HG02852 (cell line): ENCODE measurements at regions not wholly inside any gene's neighbourhood (a gene's known extent, or its start where the extent isn't known, plus 50 kb on each side); places are given as distances from the start of the nearest gene placed in this dataset.

ENCODE experiments used
- ATAC-seq: cut with Tn5 transposase; IDR thresholded peaks from one replicate; pipeline ENCODE4 v1.9.1; 2021; ENCODE audit warnings: mild to moderate bottlenecking, moderate library complexity; ENCODE audit not compliant: unreplicated experiment

DNA sequence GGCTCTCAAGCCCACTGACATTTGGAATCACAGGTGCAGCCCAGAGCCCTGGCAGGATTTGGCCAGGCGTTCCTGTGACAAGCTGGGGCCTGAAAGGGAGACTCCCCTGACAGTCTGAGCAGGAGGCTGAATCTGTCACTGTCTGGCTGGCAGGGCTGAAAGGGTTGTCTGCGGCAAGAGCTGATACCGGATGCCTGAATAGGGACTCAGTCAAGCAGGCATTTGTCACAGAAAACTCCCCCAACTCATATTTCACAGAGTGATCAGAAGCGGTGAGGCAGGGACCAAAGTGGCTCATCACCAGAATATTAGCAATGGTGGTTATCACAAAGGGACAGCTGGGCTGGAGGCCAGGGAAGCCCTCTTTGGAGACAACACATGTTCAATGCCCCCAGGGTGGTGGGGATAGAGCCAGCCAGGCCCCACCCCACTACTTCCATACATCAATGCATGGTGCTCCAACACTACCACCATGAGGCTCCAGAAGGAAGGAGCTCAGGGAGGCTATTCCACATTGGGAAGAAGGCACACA, 295.5 kb downstream of the DTWD2 start:
- ATAC-seq, result no peak

DNA sequence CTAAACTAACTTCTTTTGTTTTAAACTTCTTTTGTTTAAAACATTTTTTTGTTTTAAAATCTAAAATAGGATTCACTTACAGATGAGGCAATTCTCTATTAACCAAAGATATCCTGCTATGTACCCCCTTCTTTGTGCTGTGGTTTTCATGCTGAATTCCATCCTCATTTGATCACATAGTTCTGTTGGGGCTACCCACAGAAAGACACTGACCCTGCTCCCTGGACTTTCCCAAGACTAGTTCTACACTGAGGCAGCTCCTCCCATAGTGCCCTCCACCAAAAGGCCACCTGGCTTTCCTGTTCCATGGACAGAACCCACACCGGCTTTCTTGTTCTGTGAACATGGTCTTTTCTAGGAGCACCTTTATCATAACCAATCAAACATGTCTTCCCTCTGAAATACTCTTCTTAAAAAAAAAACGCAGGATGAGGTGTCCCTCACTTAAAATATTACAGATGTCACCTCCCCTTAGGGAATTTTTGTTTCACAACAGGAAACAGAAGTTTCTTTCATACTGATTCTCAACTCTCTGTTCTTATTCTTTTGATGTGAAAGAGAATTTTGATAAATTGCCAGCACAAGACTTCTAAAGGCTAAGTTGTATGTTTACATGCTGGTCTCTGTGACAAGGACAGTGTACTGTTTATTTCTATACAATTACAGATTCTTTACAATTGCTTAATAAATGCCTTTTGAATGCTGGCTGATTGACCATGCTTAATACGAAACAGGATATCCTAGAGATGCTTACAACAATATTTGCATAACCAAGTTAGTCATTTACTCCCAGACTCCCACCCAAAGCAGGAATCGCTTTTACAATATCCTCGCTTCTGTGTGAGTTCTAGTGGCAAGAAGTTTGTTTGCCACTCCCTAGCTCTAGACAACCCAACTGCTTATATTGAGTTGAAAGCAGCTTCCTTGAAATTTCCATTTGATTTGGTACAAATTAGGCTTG, 300.4 kb downstream of the DTWD2 start:
- ATAC-seq, result peak; percentile 50

DNA sequence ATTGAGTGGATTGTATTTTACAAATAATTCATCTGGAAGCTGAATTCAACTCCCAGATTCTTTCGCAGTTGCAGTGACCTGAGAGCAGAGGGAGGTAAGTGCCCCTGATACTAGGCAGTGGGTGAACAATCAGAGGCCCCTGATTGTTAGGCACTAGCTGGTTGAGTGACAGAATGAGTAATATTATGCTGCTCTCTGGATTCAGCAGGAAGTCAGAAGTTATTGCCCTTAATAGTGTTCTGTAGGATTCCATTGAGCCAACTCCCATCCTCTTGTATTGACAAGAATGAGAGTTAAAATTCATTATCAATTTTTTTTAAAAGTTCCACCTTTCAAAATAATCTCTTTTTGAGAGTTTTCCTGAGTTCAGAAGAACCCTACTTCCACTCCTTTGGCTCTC, 301.2 kb downstream of the DTWD2 start:
- ATAC-seq, result no peak

DNA sequence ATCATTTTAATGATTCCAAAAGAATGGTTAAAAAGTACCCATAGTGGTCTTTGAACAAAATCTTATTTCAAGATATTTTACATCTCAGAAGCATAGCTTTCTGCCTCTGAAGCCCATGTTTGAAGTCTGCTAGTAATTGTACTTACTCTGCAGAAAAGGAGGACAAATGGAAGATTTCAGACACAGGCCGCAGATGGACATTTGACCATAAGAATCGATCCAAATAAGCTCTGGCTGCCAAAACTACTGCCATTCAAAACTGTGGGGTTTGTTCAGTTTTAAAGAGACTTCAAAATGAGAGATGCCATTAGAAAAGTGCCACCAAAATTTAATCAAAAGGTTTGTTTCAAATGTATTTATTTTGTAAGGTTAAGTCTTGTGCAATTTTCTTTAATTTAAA, 306.7 kb downstream of the DTWD2 start:
- no peak for ATAC-seq

DNA sequence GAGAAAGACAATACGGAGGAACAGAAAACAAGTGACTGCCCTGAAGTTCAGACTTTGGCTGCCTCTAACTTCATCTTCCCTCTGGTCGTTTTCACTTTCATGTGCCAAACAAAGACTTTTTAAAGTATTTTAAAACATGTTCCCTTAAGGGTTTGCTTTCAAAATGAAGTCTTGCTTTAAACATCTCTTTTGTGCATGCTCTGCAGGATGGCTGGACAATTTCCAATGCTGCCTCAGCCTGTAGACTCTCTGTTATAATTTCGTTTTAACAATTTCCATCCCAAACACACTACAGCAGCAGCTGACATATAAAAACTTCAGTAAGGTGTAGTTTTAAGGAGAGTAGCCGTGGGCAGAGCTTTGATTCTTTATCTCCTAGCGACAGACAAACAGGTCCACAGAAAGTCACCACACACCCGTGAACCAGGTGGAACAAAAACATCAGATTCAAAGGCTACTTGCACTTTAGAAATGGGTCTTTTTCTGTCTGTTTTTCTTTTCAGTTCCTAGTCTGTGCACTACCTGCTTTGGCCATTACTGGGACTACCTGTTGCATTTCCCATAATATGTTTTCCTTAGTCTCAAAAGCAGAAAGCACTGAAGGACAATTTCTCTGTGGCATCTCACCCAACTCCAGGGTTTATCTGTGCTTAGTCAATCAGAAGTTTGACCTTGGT, 308.9 kb downstream of the DTWD2 start:
- ATAC-seq, result no peak

DNA sequence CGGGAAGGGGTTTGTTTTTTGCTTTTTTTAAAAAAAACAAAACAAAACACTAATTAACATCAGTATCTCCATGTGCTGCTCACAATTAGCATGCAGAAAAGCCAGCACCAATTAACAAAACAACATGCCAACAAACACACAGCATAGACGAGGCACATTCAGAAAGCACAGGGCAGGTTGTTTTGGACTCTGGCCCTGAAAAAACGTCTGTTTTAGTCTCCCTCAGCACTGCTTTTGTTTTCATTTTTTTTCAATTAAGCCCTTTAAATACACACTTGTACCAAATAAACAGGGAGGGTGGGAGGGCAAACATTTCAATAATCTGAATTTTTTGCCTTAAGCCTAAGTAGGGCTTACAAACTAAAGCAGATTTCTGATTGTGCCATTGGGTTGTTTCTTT, 309.6 kb downstream of the DTWD2 start:
- no peak for ATAC-seq

DNA sequence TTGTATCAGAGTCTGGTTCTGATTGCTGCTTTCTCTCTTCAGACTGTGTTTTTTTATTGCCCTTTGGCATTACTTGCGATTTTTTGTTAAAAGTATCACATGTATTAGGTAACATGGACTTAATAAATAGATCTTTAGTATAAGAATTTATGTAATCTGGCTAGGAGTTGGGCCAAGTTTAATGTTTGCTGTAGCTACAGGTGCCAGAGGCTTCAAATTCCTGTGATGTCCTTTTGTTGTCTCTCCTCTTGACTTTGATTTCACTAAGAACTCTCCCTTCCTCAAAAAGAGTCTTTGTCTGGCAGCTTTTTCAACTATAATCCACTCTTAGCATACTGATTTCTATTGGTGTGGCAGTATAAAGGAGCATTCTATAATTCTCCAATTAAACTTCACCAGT, 313.1 kb downstream of the DTWD2 start:
- no peak for ATAC-seq

DNA sequence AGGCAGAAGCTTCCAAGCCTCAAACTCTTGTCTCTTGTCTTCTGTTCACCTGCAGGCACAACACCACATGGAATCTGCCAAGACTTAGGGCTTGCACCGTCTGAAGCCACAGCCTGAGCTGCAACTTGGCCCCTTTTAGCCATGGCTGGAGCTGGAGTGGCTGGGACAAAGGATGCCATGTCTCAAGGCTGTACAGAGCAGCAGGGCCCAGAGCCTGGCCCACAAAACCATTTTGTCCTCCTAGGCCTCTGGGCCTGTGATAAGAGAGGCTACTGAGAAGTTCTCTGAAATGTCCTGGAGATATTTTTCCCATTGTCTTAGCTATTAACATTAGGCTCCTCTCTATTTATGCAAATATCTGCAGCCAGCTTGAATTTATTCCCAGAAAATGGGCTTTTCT, 330.8 kb downstream of the DTWD2 start:
- ATAC-seq, result no peak

DNA sequence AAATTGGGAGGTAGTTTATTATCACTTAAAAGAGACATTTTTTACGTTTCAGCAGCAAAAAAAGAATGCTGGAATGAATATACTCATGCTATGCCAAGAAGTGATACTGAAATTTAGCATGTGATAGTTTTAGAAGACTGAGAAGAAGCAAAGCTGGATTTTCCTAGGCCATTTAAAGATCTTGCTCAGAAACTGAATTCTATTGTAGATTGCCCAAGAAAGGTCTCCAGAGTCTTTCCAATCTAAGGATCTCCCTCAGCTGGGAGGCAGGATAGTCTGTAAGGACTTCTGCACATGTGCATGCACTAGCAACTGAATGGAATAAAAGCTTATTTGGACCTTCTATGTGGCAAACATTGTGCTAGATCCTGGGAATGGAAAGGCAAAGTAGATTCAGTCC, 334.5 kb downstream of the DTWD2 start:
- ATAC-seq, result no peak

DNA sequence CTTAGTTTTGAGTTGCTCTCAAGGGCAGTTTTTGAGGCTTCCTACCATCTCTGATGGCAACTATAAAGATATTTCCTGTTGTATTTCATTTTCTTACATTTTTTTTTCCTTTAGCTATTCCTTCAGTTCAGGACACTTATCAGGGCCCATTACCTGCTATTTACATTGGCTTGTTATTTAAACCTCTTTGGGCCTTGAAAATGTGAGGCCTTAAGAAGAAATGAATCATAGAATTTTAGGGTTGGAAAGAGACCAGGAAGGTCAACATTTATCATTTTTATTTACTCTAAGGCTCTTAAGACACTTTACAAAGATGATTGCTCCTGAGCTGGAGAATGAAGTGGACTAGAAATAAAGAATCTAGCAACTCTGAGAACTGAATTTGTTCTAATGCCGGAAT, 335.2 kb downstream of the DTWD2 start:
- no peak for ATAC-seq

DNA sequence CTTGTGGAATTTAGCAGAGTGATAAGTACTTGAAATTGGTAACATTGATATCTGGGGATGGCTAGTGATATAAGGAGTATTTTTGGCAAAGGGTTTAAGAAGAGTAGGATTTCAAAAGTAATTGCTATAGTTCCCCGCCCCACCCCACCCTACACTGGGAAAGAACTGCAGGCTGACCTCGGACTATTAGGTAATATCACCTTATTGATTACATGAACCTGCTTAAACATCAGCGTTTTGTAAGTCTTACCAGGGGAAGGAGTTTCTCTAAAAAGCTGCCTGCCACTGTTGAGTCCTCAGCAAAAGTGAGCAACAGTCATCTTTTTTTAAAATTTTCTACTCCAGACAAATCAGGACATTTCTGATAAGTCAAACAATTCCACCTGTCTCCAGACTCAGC, 337.3 kb downstream of the DTWD2 start:
- no peak for ATAC-seq

DNA sequence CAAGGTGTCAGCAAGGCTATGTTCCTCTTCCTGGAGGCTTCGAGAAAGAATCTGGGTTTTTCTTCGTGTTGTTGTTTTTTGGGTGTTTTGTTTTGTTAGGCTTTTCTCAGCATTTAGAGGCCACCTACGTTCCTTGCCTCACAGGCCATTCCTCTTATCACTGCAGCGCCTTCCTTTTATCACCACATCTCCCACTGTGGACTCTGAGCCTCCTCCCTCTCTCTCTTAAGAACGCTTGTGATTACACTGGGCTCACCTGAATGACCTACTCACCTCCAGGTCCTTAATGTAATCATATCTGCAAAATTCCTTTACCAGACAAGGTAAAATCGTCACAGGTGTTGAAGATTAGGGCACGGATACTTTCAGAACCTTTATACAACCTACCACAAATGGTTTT, 340.8 kb downstream of the DTWD2 start:
- ATAC-seq, result no peak

DNA sequence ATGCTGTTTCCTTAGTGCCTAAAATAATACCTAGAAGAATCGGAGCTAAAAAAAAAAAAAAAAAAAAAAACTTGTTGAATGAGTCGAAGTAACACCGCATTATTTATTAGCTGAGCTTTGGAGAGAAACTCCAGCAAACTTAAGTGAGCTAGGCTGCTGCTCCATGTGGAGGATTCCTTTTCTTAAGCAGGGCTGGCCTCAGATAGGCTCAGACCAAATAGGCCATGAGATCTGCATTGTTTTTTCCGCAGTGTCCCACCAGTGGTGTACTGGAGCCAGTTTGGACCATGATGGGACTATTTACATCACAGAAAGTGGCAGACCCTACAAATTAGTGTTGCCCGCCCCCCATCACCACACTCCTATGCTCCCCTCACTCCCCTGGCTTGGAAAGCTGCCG, 341.4 kb downstream of the DTWD2 start:
- ATAC-seq, result no peak

DNA sequence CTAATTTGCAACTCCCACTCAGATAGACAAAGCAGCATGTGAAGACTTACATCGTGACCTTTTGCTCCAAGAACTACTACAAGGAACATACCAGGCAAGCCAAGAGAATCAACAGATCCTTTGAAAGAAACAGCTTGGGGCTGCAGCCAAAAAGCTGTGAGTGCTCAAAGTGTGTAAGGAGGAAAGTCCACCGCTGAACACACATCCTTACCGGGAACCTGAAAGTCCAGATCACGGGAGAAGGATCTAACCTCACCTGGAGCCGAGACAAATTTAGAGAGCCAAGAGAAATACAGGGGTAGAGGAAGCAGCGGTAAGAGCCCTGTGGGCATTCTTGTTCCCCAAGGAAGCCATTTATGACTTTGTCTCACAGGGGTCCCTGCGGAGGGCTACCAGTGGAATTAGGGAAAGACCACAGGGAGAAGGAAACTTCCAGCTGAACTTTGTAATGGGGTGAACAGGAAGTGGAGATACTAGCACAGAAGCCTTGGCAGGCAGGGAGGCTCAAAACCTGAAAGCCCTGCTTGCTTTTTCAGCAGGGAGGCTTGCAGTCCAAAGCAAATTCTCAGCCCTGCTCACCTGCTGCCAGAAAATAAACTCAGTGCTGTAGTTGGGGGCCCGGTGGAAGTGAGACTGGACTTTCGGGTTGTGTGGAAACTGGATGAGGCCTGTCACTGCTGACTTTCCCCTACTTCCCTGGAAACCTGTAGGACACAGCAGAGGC, 350.2 kb downstream of the DTWD2 start:
- ATAC-seq, result no peak

DNA sequence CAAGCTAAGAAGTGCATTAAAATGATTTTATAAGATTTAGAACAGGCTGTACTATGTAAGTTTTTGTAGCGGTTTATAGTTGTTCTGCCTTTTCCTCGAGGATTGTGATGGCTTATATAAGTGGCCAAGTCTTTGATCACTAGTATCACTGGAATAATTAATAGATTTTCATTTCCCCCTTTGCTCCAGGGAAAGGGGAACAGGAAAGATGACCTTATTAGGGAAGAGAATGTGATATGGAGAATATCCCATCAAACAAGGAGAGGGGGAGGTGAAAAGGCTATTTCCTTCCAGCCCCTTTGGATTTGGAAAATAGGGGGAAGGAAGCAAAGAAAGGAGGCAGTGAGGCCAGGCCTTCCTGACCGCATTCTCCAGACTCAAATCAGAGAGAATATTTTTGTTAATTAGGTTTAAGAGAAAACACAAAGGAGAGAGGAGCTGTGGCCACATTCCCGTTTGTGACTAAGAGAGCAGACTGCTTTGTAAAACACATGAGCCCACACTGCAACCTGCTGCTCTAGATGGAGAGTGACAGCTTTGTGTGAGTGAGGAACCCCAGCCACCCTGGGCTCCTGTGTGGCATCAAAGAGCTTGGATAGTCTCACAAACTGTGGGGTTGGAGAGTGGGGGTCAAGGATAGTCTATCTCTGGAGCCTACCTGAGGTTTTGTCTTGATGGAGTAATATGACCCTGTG, 359.5 kb downstream of the DTWD2 start:
- no peak for ATAC-seq

DNA sequence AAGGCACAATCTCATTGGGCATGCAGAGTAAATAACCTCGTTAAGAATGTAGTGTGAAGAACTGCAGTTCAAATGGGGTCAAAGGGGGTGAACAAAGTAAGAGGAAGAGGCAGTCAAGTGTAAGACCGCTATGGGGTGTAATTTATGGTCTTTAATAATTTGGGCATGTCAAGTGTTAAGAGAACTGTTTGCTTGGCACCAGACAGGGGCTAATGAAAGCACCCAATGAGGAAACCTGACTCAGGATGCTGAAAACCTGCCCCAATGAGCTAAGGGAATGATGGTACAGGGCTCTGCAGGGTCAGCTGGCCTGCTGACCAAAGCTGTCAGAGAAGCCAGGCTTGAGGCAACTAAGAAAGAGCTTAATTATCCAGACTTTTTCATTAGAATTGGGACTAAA, 368.1 kb downstream of the DTWD2 start:
- ATAC-seq, result no peak

DNA sequence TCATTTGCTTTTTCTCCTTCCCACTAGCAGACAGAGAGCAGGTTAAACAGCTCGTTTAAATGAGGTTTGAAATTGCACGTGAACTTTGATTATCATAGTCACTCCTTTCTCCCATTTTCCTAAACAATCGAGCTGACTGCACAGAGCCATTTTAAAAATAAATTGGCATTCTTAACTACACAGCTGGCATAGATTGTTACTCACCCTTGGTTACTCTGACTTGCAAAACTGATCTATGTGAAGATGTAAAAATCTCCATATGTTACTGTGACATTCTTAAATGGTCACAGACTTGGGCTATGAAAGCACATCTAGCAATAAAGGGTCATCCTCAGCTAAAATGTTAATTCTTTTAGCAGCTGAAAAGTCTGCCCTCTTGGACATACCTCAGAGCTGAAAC, 368.5 kb downstream of the DTWD2 start:
- no peak for ATAC-seq

DNA sequence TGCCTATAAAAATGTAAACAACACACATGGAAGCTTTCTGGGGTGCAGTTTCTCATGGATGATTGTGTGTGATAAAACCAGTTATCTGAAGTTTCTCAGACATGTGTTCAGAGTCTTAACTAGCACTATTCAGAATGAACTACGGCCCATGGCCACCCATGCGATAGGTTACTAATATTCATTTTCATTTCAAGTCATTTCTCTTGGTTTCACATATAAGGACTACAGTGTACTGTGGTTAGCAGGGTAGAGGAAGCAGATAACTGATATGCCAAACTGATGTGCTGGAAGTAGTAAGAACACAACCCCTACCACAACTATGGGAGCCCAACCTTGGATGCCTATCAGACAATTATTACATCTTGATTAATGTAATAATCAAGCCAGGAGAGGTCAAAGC, 372.1 kb downstream of the DTWD2 start:
- ATAC-seq, result peak; percentile 83

DNA sequence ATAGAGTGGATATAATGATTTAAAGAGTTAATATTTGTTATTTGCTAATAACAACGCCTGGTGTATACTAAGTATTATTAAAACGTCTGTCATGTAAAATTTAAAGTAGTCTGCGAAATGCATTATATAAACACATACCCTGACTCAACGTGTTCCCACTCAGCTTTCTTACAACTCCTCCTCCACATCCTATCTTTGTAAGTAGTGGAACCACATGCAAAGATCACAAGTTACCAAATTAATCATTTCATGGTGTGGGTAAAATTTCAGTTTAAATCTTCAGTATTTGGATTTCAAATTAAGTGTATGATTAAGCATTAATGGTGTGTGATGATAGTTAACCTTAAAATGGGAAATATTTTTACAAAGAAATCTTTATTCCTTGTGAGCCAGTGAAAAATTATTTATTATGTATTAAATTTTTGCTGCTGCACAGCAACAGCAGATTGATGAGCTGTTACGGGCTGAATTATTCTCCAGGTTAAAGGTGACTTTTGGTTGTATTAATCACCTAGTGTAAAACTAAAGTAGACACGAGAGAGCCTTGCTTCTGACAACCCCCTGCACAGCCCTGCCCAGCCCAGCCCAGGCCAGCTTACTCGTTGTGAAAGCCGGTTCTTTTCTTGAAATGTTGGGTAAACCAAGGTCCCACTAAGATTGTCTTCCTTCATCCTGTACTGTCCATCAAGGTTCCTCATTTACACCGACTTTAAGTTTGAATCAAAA, 373.5 kb downstream of the DTWD2 start:
- ATAC-seq, result no peak

DNA sequence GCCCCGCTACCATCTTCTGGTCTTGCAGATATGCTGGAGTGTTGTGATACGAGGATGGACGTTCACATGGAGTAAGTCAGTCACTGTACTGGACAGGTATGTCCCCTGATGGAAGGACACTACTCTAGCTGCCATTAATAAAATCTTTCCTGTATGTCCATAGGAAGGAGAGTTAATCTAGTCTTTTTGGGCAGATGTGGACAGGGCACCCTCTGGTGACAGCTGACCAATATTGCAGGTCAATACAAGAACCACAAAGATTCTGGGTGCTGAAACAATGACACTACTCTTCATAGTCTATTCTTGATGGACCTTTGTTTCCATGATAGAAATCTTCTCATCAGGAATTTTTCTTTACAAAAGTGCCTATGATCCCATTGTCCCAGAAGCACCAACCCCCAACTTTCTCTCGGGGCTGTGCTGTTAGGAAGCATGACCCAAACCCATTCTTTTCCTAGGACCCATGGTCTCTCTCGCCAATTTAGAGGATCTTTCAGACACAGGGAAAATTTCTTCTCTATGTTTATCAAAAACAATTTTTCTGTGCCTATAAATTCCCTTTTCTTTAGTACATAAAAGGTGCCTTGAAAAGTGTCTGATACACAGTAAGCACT, 376.9 kb downstream of the DTWD2 start:
- no peak for ATAC-seq
